Activated CD4-positive, alpha-beta T cell treated with anti-CD3 and anti-CD28 coated beads, Interleukin-2, amount 10 ng/mL, durations not matched to agents 24 days and 14 days (primary cell): ENCODE measurements at regions not wholly inside any gene's neighbourhood (a gene's known extent, or its start where the extent isn't known, plus 50 kb on each side); places are given as distances from the start of the nearest gene placed in this dataset.

Source experiments
- DNase-seq: peaks from one replicate; pipeline ENCODE4 v3.0.0; 2022
- H3K27ac Mint-ChIP-seq: one replicate; pipeline ENCODE4 v1.8.0; 2022; ENCODE audit warnings: mild to moderate bottlenecking, mixed read lengths
- H3K27me3 Mint-ChIP-seq: one replicate; pipeline ENCODE4 v1.8.0; 2022; ENCODE audit warnings: mixed read lengths
- H3K36me3 Mint-ChIP-seq: one replicate; pipeline ENCODE4 v1.8.0; 2022; ENCODE audit warnings: low read depth, mild to moderate bottlenecking, mixed read lengths
- H3K4me1 Mint-ChIP-seq: one replicate; pipeline ENCODE4 v1.8.0; 2021; ENCODE audit warnings: mixed read lengths
- H3K4me3 Mint-ChIP-seq: one replicate; pipeline ENCODE4 v1.8.0; 2022; ENCODE audit warnings: mild to moderate bottlenecking, moderate library complexity, mixed read lengths
- H3K9me3 Mint-ChIP-seq: one replicate; pipeline ENCODE4 v1.8.0; 2021; ENCODE audit warnings: mixed read lengths
- intact Hi-C: fragments of 100-400 bp; cut with micrococcal nuclease; formaldehyde crosslinking; loops from one replicate; pipeline ENCODE4 v1.15.1; 2023

- no peak overlapping the region for H3K4me3 Mint-ChIP-seq
- no peak for DNase-seq
- no peaks in the 10 kb centered on the region for H3K36me3 Mint-ChIP-seq
- H3K27me3 Mint-ChIP-seq = peaks cover 4% of the 10 kb centered on the region
- peaks cover 12% of the 10 kb centered on the region for H3K9me3 Mint-ChIP-seq
- H3K4me1 Mint-ChIP-seq = peaks cover 38% of the 10 kb centered on the region
- intact Hi-C loops = no loop called here
- no peak overlapping the region for H3K27ac Mint-ChIP-seq
These were observed 312.5 kb downstream of the MAF start for GRCh38 chr16:79288066-79288465.

DNA sequence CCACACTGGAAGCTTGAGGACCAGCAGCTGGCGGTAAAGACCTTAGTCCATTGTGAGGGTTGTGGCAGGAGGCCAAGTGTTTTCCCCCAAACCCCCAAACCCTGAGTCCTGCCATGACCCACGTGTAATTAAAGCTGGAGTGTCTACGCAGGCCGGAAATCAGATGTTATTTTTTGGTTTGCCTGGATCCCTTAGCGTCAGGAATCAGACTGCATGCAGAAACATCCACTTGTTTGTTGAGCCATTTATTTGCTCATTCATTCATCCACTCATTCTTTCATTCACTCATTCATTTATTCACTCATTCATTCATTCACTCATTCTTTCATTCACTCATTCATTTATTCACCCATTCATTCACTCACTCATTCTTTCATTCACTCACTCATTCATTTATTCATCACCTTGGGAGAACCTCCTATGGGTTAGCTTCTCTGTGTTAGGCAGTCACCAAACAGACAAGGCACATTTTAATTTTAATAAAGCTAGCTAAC, 313.1 kb downstream of the MAF start:
- no peak for DNase-seq
- Mint-ChIP-seq H3K9me3 (peaks cover 12% of the 10 kb centered on the region), H3K36me3 (no peaks in the 10 kb centered on the region), H3K4me3 (peak overlapping the region; percentile 35), H3K4me1 (peaks cover 43% of the 10 kb centered on the region), H3K27ac (peak overlapping the region; percentile 56), H3K27me3 (peaks cover 4% of the 10 kb centered on the region)
- intact Hi-C loops = loop anchor here (1.0 kb wide), 2 partner anchors 18 to 29 kb away; no protein-coding TSS in a partner anchor

DNA sequence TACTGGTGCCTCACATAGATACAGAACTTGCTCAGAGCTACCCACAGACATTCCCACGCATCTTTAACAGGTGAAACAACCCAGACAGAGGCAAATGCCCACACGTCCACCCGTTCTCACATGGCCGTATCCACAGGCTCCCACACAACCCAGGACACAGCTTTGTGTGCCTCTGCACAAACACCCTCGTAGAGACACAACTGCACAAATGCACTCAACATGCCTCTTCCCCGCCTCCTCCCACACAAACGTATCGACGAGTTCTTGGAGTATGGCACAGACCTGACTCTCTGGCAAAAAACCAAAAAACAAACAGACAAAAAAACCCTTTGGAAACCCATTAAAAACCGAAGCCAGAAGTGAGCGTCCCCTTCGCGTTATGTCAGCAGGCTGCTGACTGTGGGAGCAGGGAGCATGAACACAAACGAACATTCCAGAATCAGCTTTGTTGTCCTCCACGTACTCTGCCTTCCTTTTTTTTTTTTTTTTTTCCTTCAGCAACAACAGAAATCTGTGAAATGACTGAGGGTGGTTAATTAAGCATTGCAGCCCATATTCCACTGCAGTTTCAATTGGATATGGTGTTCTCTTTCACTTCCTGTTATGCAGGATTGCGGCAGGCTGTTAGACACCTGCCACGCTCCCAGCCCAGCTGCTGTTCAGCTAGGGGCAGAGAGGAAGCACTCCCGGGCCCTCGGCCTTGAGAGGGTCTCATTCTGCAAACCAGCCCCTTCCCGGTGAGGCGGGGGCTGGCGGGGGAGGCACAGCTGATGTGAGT, 313.7 kb downstream of the MAF start:
- H3K36me3 Mint-ChIP-seq = no peaks in the 10 kb centered on the region

GRCh38 chr16:79284766-79285165, 315.8 kb downstream of the MAF start:
- H3K27ac Mint-ChIP-seq = no peak overlapping the region
- H3K27me3 Mint-ChIP-seq = peaks cover 10% of the 10 kb centered on the region
- peaks cover 65% of the 10 kb centered on the region for H3K4me1 Mint-ChIP-seq
- intact Hi-C loops = no loop called here
- H3K36me3 Mint-ChIP-seq = peaks cover 5% of the 10 kb centered on the region
- no peak for DNase-seq
- no peak overlapping the region for H3K4me3 Mint-ChIP-seq
- peaks cover 11% of the 10 kb centered on the region for H3K9me3 Mint-ChIP-seq

More for the DNA sequence above, 313.7 kb downstream of the MAF start:
- Mint-ChIP-seq H3K27me3 (peaks cover 4% of the 10 kb centered on the region), H3K9me3 (peaks cover 6% of the 10 kb centered on the region), H3K27ac (peak overlapping the region; percentile 56), H3K4me3 (peak overlapping the region; percentile 35), H3K4me1 (peaks cover 50% of the 10 kb centered on the region)
- DNase-seq = peak; percentile 78
- intact Hi-C loops = loop anchor here (1.0 kb wide), 2 partner anchors 18 to 29 kb away; no protein-coding TSS in a partner anchor

DNA sequence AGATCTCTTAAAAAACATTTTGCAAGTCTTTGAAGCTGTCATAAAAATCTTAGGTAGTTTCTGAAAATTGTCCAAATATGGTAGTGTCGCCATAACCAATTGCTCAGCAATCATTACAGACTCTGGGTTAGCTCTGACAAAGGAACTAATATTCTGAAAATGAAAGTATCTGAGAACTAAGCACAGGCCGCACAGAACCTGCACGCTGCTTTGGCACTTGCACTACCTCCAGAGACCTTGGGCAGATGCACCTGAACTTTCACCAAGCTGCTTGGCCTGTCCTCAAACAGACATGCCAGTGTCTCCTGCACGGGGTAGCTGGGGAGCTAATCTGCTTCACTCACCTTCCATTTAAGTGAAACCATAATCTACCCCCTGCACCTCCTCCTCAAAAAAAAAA, 317.0 kb downstream of the MAF start:
- intact Hi-C loops = no loop called here
- H3K9me3 Mint-ChIP-seq = peaks cover 4% of the 10 kb centered on the region

DNA sequence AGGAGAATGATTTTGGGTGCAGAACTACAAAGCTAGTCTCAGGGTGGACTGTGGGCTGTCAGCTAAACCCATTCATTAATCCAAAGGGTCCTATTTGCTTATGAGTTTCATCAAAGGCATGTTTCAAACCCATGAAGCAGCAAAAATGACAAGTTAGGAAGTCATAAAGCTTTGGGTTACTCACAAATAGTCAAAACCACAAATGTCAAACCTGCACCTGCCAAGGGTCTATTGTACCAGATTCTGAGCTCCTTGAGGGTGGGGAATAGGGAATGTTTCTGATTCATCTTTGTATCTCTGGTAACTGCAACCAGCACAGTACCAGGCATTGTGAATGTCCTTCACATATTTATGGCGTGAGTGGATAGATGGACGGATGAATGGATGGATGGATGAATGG, 317.7 kb downstream of the MAF start:
- Mint-ChIP-seq H3K9me3 (peaks cover 4% of the 10 kb centered on the region), H3K4me1 (peaks cover 75% of the 10 kb centered on the region), H3K27ac (peak overlapping the region; percentile 70), H3K36me3 (peaks cover 5% of the 10 kb centered on the region), H3K4me3 (peak overlapping the region; percentile 50), H3K27me3 (peaks cover 10% of the 10 kb centered on the region)
- intact Hi-C loops = no loop called here
- no peak for DNase-seq

More for the DNA sequence above, 317.0 kb downstream of the MAF start:
- Mint-ChIP-seq H3K4me3 (peak overlapping the region; percentile 18), H3K36me3 (peaks cover 5% of the 10 kb centered on the region), H3K4me1 (peaks cover 72% of the 10 kb centered on the region), H3K27ac (no peak overlapping the region), H3K27me3 (peaks cover 10% of the 10 kb centered on the region)
- DNase-seq = peak; percentile 76

GRCh38 chr16:79278506-79278905, 322.0 kb downstream of the MAF start:
- H3K27ac Mint-ChIP-seq = peak overlapping the region; percentile 85
- intact Hi-C loops = loop anchor here (1.0 to 10.0 kb wide), 5 partner anchors 9 to 1726 kb away; partner anchors contain the start of genes CENPN and CMC2
- peak overlapping the region; percentile 74 for H3K4me3 Mint-ChIP-seq
- peaks cover 20% of the 10 kb centered on the region for H3K27me3 Mint-ChIP-seq
- peaks cover 5% of the 10 kb centered on the region for H3K36me3 Mint-ChIP-seq
- peak; percentile 90 for DNase-seq
- H3K4me1 Mint-ChIP-seq = peaks cover 62% of the 10 kb centered on the region
- H3K9me3 Mint-ChIP-seq = peaks cover 4% of the 10 kb centered on the region

GRCh38 chr16:79276501-79276900, 324.0 kb downstream of the MAF start:
- Mint-ChIP-seq H3K27me3 (peaks cover 24% of the 10 kb centered on the region), H3K36me3 (peaks cover 5% of the 10 kb centered on the region), H3K9me3 (peaks cover 4% of the 10 kb centered on the region), H3K4me1 (peaks cover 62% of the 10 kb centered on the region), H3K27ac (no peak overlapping the region), H3K4me3 (no peak overlapping the region)
- intact Hi-C loops = loop anchor here (10.0 kb wide), 4 partner anchors 488 to 1728 kb away; partner anchors contain the start of genes CENPN and CMC2
- no peak for DNase-seq

GRCh38 chr16:79274264-79274663, 326.3 kb downstream of the MAF start:
- Mint-ChIP-seq H3K4me1 (peaks cover 64% of the 10 kb centered on the region), H3K9me3 (no peaks in the 10 kb centered on the region), H3K27me3 (peaks cover 17% of the 10 kb centered on the region), H3K27ac (no peak overlapping the region), H3K4me3 (no peak overlapping the region), H3K36me3 (no peaks in the 10 kb centered on the region)
- intact Hi-C loops = loop anchor here (5.0 to 10.0 kb wide), 5 partner anchors 372 to 1731 kb away; partner anchors contain the start of genes CENPN and CMC2
- DNase-seq = no peak

DNA sequence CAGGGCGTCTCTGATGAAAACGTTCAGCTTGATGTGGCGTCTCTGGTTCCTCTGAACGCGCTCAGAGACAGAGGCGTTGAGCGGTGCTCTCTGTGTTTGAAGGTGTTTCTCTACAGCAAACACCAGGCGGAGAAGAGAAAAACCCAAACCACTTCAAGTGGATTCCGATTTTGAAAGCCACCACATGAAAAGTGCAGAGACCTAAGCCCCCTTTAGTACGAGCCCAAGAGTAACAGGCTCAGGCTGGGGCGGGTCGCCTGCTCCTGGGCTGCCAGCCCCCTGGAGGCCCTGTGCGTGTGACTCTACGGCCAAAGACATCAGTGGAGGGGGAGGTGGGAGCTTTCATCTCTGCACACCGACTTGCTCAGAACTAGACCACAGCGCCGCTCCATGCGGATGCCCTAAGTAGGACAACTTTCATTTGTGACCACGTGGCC, 328.4 kb downstream of the MAF start:
- intact Hi-C loops = loop anchor here (1.0 to 10.0 kb wide), 9 partner anchors 9 to 1733 kb away; partner anchors contain the start of genes CENPN and CMC2
- H3K27me3 Mint-ChIP-seq = peaks cover 14% of the 10 kb centered on the region

DNA sequence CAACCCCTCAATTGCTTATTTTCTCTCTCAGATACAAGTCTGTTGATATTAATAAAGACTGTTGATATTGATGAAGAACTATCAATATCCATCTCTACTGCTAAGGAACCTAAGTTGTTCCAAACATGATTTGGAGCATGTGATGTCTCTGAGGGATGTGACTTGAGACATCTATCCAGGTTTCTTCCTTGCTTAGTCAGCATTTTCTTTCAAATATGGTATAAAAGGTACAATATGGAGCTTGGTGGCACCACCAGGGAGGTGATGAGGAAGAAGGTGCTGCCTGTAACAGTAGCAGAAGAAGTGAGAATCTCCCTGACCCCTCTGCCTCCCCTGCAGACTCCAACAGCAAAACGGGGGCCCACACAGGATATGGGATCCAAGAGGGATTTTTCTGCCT, 329.0 kb downstream of the MAF start:
- H3K4me1 Mint-ChIP-seq = peaks cover 72% of the 10 kb centered on the region
- peak overlapping the region; percentile 90 for H3K27ac Mint-ChIP-seq
- H3K9me3 Mint-ChIP-seq = peaks cover 7% of the 10 kb centered on the region
- peaks cover 13% of the 10 kb centered on the region for H3K27me3 Mint-ChIP-seq
- intact Hi-C loops = loop anchor here (5.0 to 10.0 kb wide), 5 partner anchors 369 to 1733 kb away; partner anchors contain the start of genes CENPN and CMC2
- peak overlapping the region; percentile 77 for H3K4me3 Mint-ChIP-seq
- peaks cover 2% of the 10 kb centered on the region for H3K36me3 Mint-ChIP-seq
- no peak for DNase-seq

More for the DNA sequence above, 328.4 kb downstream of the MAF start:
- H3K4me3 Mint-ChIP-seq = peak overlapping the region; percentile 77
- peaks cover 4% of the 10 kb centered on the region for H3K9me3 Mint-ChIP-seq
- DNase-seq = peak; percentile 91
- H3K36me3 Mint-ChIP-seq = peaks cover under 1% of the 10 kb centered on the region
- H3K4me1 Mint-ChIP-seq = peaks cover 68% of the 10 kb centered on the region
- H3K27ac Mint-ChIP-seq = peak overlapping the region; percentile 90

GRCh38 chr16:79270011-79270410, 330.5 kb downstream of the MAF start:
- intact Hi-C loops = loop anchor here (5.0 to 10.0 kb wide), 5 partner anchors 368 to 1735 kb away; partner anchors contain the start of genes CENPN and CMC2
- Mint-ChIP-seq H3K27me3 (peaks cover 10% of the 10 kb centered on the region), H3K27ac (peak overlapping the region; percentile 86), H3K9me3 (peaks cover 15% of the 10 kb centered on the region), H3K4me3 (peak overlapping the region; percentile 56), H3K4me1 (peaks cover 73% of the 10 kb centered on the region), H3K36me3 (peaks cover 2% of the 10 kb centered on the region)
- DNase-seq = no peak

GRCh38 chr16:79269211-79269863, 331.2 kb downstream of the MAF start:
- intact Hi-C loops = loop anchor here (1.0 to 5.0 kb wide), 9 partner anchors 9 to 562 kb away; partner anchors contain the start of gene MAF
- Mint-ChIP-seq H3K27ac (peak overlapping the region; percentile 86), H3K27me3 (peaks cover 9% of the 10 kb centered on the region), H3K4me3 (peak overlapping the region; percentile 56), H3K4me1 (peaks cover 74% of the 10 kb centered on the region), H3K36me3 (peaks cover 2% of the 10 kb centered on the region), H3K9me3 (peaks cover 19% of the 10 kb centered on the region)
- DNase-seq = peak; percentile 88
